ENCODE measurements at regions not wholly inside any gene's neighbourhood (a gene's known extent, or its start where the extent isn't known, plus 50 kb on each side); places are given as distances from the start of the nearest gene placed in this dataset.
A peak's percentile ranks its signal among the peaks of the same experiment; 100 is the strongest.
"Not testable (repeated sequence)": the region's sequence is repeated elsewhere in the genome, so short reads cannot be mapped to it uniquely, and the experiment has no call there.

DNA sequence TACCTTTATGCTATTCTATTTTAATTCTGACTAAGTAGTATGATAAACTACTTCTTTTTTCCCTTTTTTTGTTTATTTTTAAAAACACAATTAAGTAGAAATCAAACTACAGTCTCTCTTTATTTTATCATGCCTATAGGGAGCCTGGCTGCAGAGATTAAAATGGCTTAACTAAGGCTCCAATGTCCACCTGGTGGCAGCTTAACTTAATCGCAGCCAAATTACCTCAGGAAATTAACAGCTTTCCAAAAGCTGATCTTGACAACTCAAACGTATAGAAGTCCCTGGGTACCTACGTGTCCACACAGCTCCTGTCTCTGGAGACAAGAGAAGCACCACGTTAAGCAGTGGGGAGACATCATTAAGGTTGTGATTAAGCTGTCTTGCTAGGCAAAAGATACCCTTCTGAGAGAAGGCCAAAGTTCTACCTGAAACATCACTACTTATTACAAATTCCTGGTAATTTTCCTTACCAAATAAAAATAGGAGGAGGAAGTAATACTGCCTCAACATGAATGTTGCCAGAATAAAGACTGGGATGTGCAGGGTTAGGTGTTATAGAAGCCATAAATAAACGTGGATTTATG, 63.2 kb upstream of the SNX19 start:
- H3K4me3 Mint-ChIP-seq, result no peak overlapping the region
- H3K9me3 ChIP-seq (ENCODE audit: low read depth), result no peaks in the 10 kb centered on the region
- H3K27me3 Mint-ChIP-seq (ENCODE audit: insufficient read depth, low read depth), result peaks cover 5% of the 10 kb centered on the region
- no peaks in the 10 kb centered on the region for H3K27me3 ChIP-seq
- H3K27ac ChIP-seq, result no peak overlapping the region
- no peak overlapping the region for H3K9ac ChIP-seq
- no peak overlapping the region for H3K4me2 ChIP-seq
- H3K9me3 Mint-ChIP-seq, result peaks cover 18% of the 10 kb centered on the region
- no peak overlapping the region for H3K27ac Mint-ChIP-seq
- H3K36me3 ChIP-seq, result no peaks in the 10 kb centered on the region
- H2AFZ ChIP-seq (replicated peaks), result no peak overlapping the region
- H3K4me3 ChIP-seq, result no peak overlapping the region
- no peaks in the 10 kb centered on the region for H3K79me2 ChIP-seq (ENCODE audit: low read depth)
- H3K4me1 ChIP-seq, result no peaks in the 10 kb centered on the region
- peak; percentile 69 for DNase-seq (ENCODE audit: low spot score)
- H3K4me1 Mint-ChIP-seq, result no peaks in the 10 kb centered on the region
- TF ChIP-seq EZH2 (IDR thresholded peaks at IDR 0.05), result no peak
- TF ChIP-seq EZH2phosphoT487 (IDR thresholded peaks at IDR 0.05), result no peak
- TF ChIP-seq CTCF (IDR thresholded peaks at IDR 0.05), result peak; percentile 68
- H3K36me3 Mint-ChIP-seq, result no peaks in the 10 kb centered on the region
- no peaks in the 10 kb centered on the region for H3F3A ChIP-seq (ENCODE audit: low read depth)
- H4K20me1 ChIP-seq (ENCODE audit: low read depth), result no peaks in the 10 kb centered on the region

- H4K20me1 ChIP-seq (ENCODE audit: low read depth), result no peaks in the 10 kb centered on the region
- Mint-ChIP-seq H3K4me1 (no peaks in the 10 kb centered on the region), H3K4me3 (no peak overlapping the region), H3K27ac (no peak overlapping the region), H3K27me3 (ENCODE audit: insufficient read depth, low read depth) (peaks cover 5% of the 10 kb centered on the region), H3K9me3 (peaks cover 18% of the 10 kb centered on the region), H3K36me3 (no peaks in the 10 kb centered on the region)
- TF ChIP-seq EZH2phosphoT487 (IDR thresholded peaks at IDR 0.05) (no peak), EZH2 (IDR thresholded peaks at IDR 0.05) (no peak), CTCF (IDR thresholded peaks at IDR 0.05) (no peak)
- no peaks in the 10 kb centered on the region for H3K9me3 ChIP-seq (ENCODE audit: low read depth)
- H3K36me3 ChIP-seq, result no peaks in the 10 kb centered on the region
- no peak overlapping the region for H3K9ac ChIP-seq
- no peak overlapping the region for H3K4me2 ChIP-seq
- no peaks in the 10 kb centered on the region for H3K4me1 ChIP-seq
- no peak overlapping the region for H3K27ac ChIP-seq
- H3K27me3 ChIP-seq, result no peaks in the 10 kb centered on the region
- H3K4me3 ChIP-seq, result no peak overlapping the region
- no peak for DNase-seq (ENCODE audit: low spot score)
- H3F3A ChIP-seq (ENCODE audit: low read depth), result no peaks in the 10 kb centered on the region
- no peak overlapping the region for H2AFZ ChIP-seq (replicated peaks)
- H3K79me2 ChIP-seq (ENCODE audit: low read depth), result no peaks in the 10 kb centered on the region
Measured at GRCh38 chr11:130980071-130980862, 64.0 kb upstream of the SNX19 start.

DNA sequence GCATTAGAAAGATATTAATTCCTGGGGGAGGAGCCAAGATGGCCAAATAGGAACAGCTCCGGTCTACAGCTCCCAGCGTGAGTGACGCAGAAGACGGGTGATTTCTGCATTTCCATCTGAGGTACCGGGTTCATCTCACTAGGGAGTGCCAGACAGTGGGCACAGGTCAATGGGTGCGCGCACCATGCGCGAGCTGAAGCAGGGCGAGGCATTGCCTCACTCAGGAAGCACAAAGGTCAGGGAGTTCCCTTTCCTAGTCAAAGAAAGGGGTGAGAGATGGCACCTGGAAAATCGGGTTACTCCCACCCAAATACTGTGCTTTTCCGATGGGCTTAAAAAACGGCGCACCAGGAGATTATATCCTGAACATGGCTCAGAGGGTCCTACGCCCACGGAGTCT, 68.0 kb upstream of the SNX19 start:
- not testable (repeated sequence) for H3K4me3 ChIP-seq; H3K27ac ChIP-seq; H3K4me2 ChIP-seq; H3K27me3 Mint-ChIP-seq (ENCODE audit: insufficient read depth, low read depth); H3K4me1 Mint-ChIP-seq; DNase-seq (ENCODE audit: low spot score); H4K20me1 ChIP-seq (ENCODE audit: low read depth); H3K36me3 ChIP-seq; H3K36me3 Mint-ChIP-seq; H3K9ac ChIP-seq; H3K27me3 ChIP-seq; H3K4me1 ChIP-seq; H2AFZ ChIP-seq (replicated peaks); H3K79me2 ChIP-seq (ENCODE audit: low read depth); H3F3A ChIP-seq (ENCODE audit: low read depth); H3K4me3 Mint-ChIP-seq; H3K9me3 ChIP-seq (ENCODE audit: low read depth); H3K27ac Mint-ChIP-seq
- H3K9me3 Mint-ChIP-seq, result peaks cover 14% of the 10 kb centered on the region

DNA sequence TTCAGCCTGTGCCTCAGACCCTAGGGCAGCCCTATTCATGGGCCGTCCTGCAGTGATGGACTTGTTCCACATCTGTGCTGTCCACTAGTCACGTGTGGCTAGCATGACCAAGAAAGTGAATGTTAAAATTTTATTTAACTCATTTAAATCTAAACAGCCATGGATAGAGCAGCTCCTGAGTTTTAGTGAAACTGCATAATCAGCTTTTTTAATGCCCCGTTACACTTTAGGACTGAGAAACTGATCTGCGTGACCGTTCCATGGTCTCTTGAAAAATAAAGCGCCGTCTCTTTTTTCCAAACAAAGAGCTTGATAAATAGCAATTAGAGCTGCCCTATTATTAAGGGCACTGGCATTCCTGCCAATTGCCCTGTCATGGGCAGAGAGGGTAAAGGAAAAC, 76.5 kb upstream of the SNX19 start:
- H2AFZ ChIP-seq (replicated peaks), result no peak overlapping the region
- H3K27ac ChIP-seq, result no peak overlapping the region
- H3K4me3 ChIP-seq, result no peak overlapping the region
- no peaks in the 10 kb centered on the region for H4K20me1 ChIP-seq (ENCODE audit: low read depth)
- no peak overlapping the region for H3K4me2 ChIP-seq
- TF ChIP-seq CTCF (IDR thresholded peaks at IDR 0.05), result no peak
- no peak for TF ChIP-seq EZH2 (IDR thresholded peaks at IDR 0.05)
- no peak for TF ChIP-seq EZH2phosphoT487 (IDR thresholded peaks at IDR 0.05)
- H3F3A ChIP-seq (ENCODE audit: low read depth), result no peaks in the 10 kb centered on the region
- Mint-ChIP-seq H3K9me3 (peaks cover 3% of the 10 kb centered on the region), H3K36me3 (no peaks in the 10 kb centered on the region), H3K27ac (no peak overlapping the region), H3K4me3 (no peak overlapping the region), H3K27me3 (ENCODE audit: insufficient read depth, low read depth) (no peaks in the 10 kb centered on the region), H3K4me1 (no peaks in the 10 kb centered on the region)
- no peaks in the 10 kb centered on the region for H3K27me3 ChIP-seq
- no peaks in the 10 kb centered on the region for H3K4me1 ChIP-seq
- no peaks in the 10 kb centered on the region for H3K9me3 ChIP-seq (ENCODE audit: low read depth)
- DNase-seq (ENCODE audit: low spot score), result no peak
- no peaks in the 10 kb centered on the region for H3K79me2 ChIP-seq (ENCODE audit: low read depth)
- no peaks in the 10 kb centered on the region for H3K36me3 ChIP-seq
- H3K9ac ChIP-seq, result no peak overlapping the region
